ENCODE measurements at regions not wholly inside any gene's neighbourhood (a gene's known extent, or its start where the extent isn't known, plus 50 kb on each side); places are given as distances from the start of the nearest gene placed in this dataset.

DNA sequence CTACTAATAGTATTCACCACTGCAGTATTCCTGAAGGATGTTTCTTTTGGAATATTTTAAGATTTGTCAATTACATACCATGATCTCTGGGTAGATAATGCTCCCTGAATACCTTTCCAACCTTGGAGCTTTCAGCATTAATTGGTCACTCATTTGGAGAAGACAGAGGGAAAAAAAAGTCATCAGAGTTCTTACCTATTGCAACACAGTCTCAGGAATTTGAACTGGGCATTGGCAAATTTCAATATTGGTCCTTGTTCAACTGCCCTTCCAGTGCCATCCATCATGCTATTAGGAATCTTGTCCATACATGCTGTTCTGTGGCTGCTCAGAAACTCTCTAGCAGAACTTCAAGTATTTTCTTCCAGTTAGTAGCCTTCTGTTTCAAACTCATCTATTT lies 83.6 kb upstream of the KCNJ3 start:
- TF ChIP-seq POLR2A (IDR thresholded peaks at IDR 0.05; ENCODE audit: low read length) (no peak), RCOR1 (IDR thresholded peaks at IDR 0.05; ENCODE audit: low read depth, low read length) (no peak), NPAS2 (CRISPR knock-in tag; IDR thresholded peaks at IDR 0.05; ENCODE audit: borderline replicate concordance) (no peak), ZFP36 (IDR thresholded peaks at IDR 0.05; ENCODE audit: borderline replicate concordance, partially characterized antibody) (no peak), JUNB (IDR thresholded peaks at IDR 0.05) (no peak), RAD21 (conservative IDR thresholded peaks at IDR 0.05 in 1 of 2, IDR thresholded peaks at IDR 0.05 in 1 of 2) (no peak)
- TF ChIP-seq, protein P1, sequence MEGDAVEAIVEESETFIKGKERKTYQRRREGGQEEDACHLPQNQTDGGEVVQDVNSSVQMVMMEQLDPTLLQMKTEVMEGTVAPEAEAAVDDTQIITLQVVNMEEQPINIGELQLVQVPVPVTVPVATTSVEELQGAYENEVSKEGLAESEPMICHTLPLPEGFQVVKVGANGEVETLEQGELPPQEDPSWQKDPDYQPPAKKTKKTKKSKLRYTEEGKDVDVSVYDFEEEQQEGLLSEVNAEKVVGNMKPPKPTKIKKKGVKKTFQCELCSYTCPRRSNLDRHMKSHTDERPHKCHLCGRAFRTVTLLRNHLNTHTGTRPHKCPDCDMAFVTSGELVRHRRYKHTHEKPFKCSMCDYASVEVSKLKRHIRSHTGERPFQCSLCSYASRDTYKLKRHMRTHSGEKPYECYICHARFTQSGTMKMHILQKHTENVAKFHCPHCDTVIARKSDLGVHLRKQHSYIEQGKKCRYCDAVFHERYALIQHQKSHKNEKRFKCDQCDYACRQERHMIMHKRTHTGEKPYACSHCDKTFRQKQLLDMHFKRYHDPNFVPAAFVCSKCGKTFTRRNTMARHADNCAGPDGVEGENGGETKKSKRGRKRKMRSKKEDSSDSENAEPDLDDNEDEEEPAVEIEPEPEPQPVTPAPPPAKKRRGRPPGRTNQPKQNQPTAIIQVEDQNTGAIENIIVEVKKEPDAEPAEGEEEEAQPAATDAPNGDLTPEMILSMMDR (IDR thresholded peaks at IDR 0.05) = no peak

All from A549 (cell line).